ENCODE measurements at regions not wholly inside any gene's neighbourhood (a gene's known extent, or its start where the extent isn't known, plus 50 kb on each side); places are given as distances from the start of the nearest gene placed in this dataset.

DNA sequence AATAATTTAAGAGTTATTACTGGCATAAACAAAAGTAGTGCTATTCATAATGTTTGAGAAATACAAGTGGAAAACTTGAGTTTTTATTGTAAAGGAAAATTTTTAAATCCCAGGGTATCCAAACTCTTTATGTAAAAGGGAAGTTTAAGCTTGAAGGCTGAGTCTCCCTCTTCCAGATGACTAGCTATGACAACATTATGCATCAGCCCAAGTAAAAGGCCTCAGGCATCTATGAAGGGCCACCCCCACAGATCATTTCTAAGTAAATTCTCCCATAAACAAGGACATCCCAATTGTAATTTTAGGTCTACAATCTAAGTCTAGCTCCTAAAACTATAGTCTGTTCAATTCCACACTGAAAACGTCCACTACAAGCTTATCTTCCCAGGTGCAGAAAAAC lies 166.2 kb upstream of the STEAP1 start (continued):
- TF ChIP-seq, protein P1, sequence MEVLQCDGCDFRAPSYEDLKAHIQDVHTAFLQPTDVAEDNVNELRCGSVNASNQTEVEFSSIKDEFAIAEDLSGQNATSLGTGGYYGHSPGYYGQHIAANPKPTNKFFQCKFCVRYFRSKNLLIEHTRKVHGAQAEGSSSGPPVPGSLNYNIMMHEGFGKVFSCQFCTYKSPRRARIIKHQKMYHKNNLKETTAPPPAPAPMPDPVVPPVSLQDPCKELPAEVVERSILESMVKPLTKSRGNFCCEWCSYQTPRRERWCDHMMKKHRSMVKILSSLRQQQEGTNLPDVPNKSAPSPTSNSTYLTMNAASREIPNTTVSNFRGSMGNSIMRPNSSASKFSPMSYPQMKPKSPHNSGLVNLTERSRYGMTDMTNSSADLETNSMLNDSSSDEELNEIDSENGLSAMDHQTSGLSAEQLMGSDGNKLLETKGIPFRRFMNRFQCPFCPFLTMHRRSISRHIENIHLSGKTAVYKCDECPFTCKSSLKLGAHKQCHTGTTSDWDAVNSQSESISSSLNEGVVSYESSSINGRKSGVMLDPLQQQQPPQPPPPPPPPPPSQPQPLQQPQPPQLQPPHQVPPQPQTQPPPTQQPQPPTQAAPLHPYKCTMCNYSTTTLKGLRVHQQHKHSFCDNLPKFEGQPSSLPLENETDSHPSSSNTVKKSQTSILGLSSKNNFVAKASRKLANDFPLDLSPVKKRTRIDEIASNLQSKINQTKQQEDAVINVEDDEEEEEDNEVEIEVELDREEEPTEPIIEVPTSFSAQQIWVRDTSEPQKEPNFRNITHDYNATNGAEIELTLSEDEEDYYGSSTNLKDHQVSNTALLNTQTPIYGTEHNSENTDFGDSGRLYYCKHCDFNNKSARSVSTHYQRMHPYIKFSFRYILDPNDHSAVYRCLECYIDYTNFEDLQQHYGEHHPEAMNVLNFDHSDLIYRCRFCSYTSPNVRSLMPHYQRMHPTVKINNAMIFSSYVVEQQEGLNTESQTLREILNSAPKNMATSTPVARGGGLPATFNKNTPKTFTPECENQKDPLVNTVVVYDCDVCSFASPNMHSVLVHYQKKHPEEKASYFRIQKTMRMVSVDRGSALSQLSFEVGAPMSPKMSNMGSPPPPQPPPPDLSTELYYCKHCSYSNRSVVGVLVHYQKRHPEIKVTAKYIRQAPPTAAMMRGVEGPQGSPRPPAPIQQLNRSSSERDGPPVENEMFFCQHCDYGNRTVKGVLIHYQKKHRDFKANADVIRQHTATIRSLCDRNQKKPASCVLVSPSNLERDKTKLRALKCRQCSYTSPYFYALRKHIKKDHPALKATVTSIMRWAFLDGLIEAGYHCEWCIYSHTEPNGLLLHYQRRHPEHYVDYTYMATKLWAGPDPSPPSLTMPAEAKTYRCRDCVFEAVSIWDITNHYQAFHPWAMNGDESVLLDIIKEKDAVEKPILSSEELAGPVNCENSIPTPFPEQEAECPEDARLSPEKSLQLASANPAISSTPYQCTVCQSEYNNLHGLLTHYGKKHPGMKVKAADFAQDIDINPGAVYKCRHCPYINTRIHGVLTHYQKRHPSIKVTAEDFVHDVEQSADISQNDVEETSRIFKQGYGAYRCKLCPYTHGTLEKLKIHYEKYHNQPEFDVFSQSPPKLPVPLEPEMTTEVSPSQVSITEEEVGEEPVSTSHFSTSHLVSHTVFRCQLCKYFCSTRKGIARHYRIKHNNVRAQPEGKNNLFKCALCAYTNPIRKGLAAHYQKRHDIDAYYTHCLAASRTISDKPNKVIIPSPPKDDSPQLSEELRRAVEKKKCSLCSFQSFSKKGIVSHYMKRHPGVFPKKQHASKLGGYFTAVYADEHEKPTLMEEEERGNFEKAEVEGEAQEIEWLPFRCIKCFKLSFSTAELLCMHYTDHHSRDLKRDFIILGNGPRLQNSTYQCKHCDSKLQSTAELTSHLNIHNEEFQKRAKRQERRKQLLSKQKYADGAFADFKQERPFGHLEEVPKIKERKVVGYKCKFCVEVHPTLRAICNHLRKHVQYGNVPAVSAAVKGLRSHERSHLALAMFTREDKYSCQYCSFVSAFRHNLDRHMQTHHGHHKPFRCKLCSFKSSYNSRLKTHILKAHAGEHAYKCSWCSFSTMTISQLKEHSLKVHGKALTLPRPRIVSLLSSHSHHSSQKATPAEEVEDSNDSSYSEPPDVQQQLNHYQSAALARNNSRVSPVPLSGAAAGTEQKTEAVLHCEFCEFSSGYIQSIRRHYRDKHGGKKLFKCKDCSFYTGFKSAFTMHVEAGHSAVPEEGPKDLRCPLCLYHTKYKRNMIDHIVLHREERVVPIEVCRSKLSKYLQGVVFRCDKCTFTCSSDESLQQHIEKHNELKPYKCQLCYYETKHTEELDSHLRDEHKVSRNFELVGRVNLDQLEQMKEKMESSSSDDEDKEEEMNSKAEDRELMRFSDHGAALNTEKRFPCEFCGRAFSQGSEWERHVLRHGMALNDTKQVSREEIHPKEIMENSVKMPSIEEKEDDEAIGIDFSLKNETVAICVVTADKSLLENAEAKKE (CRISPR knock-in tag; IDR thresholded peaks at IDR 0.05), result no peak
- no peak for TF ChIP-seq CREB1 (CRISPR knock-in tag; IDR thresholded peaks at IDR 0.05; ENCODE audit: low read depth)
- no peak for TF ChIP-seq ZNF331 (CRISPR knock-in tag; IDR thresholded peaks at IDR 0.05; ENCODE audit: low read depth)
- no peak for TF ChIP-seq EZH2phosphoT487 (IDR thresholded peaks at IDR 0.05; ENCODE audit: unreplicated experiment)
- no peak for TF ChIP-seq ETS1 (IDR thresholded peaks at IDR 0.05)
- no peak for TF ChIP-seq EZH2 (IDR thresholded peaks at IDR 0.05; ENCODE audit: low read depth, unreplicated experiment)
- TF ChIP-seq JUNB (IDR thresholded peaks at IDR 0.05; ENCODE audit: unreplicated experiment), result no peak
- no peak for TF ChIP-seq NANOG (IDR thresholded peaks at IDR 0.05; ENCODE audit: borderline replicate concordance)

DNA sequence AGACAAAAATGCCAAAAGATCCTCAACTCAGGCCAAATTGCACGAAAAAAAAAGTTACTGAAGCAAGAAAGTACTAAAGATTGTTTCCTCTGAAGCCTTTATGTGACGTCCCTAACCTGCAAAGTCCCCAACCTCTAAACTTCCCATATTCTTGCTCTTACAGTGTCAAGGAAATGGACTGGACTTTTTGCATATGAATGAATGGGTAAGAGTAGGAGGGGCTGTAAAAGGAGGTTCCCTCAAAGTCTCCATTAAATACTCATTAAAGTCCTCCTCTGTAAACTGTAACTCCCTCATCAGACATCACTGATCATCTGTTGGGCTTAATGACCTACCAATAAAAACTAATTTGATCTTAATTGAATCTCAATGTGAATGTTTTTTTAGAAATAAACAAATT lies 164.8 kb upstream of the STEAP1 start:
- TF ChIP-seq ETS1 (IDR thresholded peaks at IDR 0.05) (no peak), EZH2phosphoT487 (IDR thresholded peaks at IDR 0.05; ENCODE audit: unreplicated experiment) (no peak), NANOG (IDR thresholded peaks at IDR 0.05; ENCODE audit: borderline replicate concordance) (no peak), CREB1 (CRISPR knock-in tag; IDR thresholded peaks at IDR 0.05; ENCODE audit: low read depth) (no peak), REST (IDR thresholded peaks at IDR 0.05; ENCODE audit: unreplicated experiment) (no peak)
- peaks cover 24% of the 10 kb centered on the region for H3K4me1 Mint-ChIP-seq

More for the DNA sequence above, 164.8 kb upstream of the STEAP1 start:
- Mint-ChIP-seq H3K4me3 (no peak overlapping the region), H3K36me3 (ENCODE audit: low read depth) (no peaks in the 10 kb centered on the region; the same call in 2 of the 3 replicates), H3K27ac (no peak overlapping the region), H3K27me3 (ENCODE audit: insufficient read depth, low read depth, poor library complexity) (peaks cover 5% of the 10 kb centered on the region), H3K9me3 (peaks cover 6% of the 10 kb centered on the region; the same call in 1 of the 3 replicates)
- no peaks in the 10 kb centered on the region for H3K79me2 ChIP-seq (replicated peaks; ENCODE audit: insufficient read depth)
- no peak overlapping the region for H3K27ac ChIP-seq (ENCODE audit: low read depth)
- no peaks in the 10 kb centered on the region for H4K20me1 ChIP-seq (replicated peaks; ENCODE audit: insufficient read depth)
- peak; percentile 11 for DNase-seq (ENCODE audit: low spot score)
- H3K4me3 ChIP-seq, result no peak overlapping the region
- H3F3A ChIP-seq (replicated peaks; ENCODE audit: low read depth), result no peaks in the 10 kb centered on the region
- 0 out of 2 replicates have a peak, but pooled peaks cover 12% of the 10 kb centered on the region for H3K9me2 ChIP-seq (ENCODE audit: insufficient read depth)
- no peak overlapping the region for H2AFZ ChIP-seq
- no peaks in the 10 kb centered on the region for H3K36me3 ChIP-seq (ENCODE audit: insufficient read depth)
- no peak overlapping the region for H3K4me2 ChIP-seq
- H3K27me3 ChIP-seq (ENCODE audit: insufficient read depth), result peaks cover 48% of the 10 kb centered on the region
- ATAC-seq, result no peak
- peaks cover 23% of the 10 kb centered on the region for H3K4me1 ChIP-seq (ENCODE audit: insufficient read depth)
